ENCODE measurements at regions not wholly inside any gene's neighbourhood (a gene's known extent, or its start where the extent isn't known, plus 50 kb on each side); places are given as distances from the start of the nearest gene placed in this dataset.

GRCh38 chr6:12481292-12481691 is 191.1 kb downstream of the EDN1 start:
- H3K9me3 ChIP-seq (replicated peaks), result no peaks in the 10 kb centered on the region
- H3K4me1 ChIP-seq, result no peaks in the 10 kb centered on the region
- TF ChIP-seq CTCF (IDR thresholded peaks at IDR 0.05; ENCODE audit: borderline replicate concordance), result no peak
- no peak overlapping the region for H3K27ac ChIP-seq (replicated peaks)
- no peak overlapping the region for H3K4me3 ChIP-seq
- DNase-seq, result no peak
- intact Hi-C loops (cut with micrococcal nuclease), result no loop called here
- H3K27me3 ChIP-seq (ENCODE audit: low read depth), result no peaks in the 10 kb centered on the region
- H3K36me3 ChIP-seq, result no peaks in the 10 kb centered on the region

- Histone ChIP-seq H3K36me3 (no peaks in the 10 kb centered on the region), H3K27me3 (ENCODE audit: low read depth) (no peaks in the 10 kb centered on the region), H3K4me3 (no peak overlapping the region), H3K9me3 (replicated peaks) (no peaks in the 10 kb centered on the region), H3K4me1 (no peaks in the 10 kb centered on the region), H3K27ac (replicated peaks) (no peak overlapping the region)
- intact Hi-C loops (cut with micrococcal nuclease), result no loop called here
- no peak for DNase-seq
- no peak for TF ChIP-seq CTCF (IDR thresholded peaks at IDR 0.05; ENCODE audit: borderline replicate concordance)
These were observed 191.7 kb downstream of the EDN1 start for GRCh38 chr6:12481850-12482249.

GRCh38 chr6:12482386-12483375 is 192.5 kb downstream of the EDN1 start:
- Histone ChIP-seq H3K27me3 (ENCODE audit: low read depth) (no peaks in the 10 kb centered on the region), H3K9me3 (replicated peaks) (no peaks in the 10 kb centered on the region), H3K27ac (replicated peaks) (no peak overlapping the region), H3K36me3 (no peaks in the 10 kb centered on the region), H3K4me1 (no peaks in the 10 kb centered on the region), H3K4me3 (no peak overlapping the region)
- TF ChIP-seq CTCF (IDR thresholded peaks at IDR 0.05; ENCODE audit: borderline replicate concordance), result no peak
- intact Hi-C loops (cut with micrococcal nuclease), result no loop called here
- DNase-seq, result no peak

GRCh38 chr6:12483712-12484111 is 193.6 kb downstream of the EDN1 start:
- H3K27me3 ChIP-seq (ENCODE audit: low read depth), result no peaks in the 10 kb centered on the region
- no peak for DNase-seq
- intact Hi-C loops (cut with micrococcal nuclease), result no loop called here
- no peaks in the 10 kb centered on the region for H3K4me1 ChIP-seq
- no peak for TF ChIP-seq CTCF (IDR thresholded peaks at IDR 0.05; ENCODE audit: borderline replicate concordance)
- H3K4me3 ChIP-seq, result peak overlapping the region; percentile 7
- no peaks in the 10 kb centered on the region for H3K36me3 ChIP-seq
- no peak overlapping the region for H3K27ac ChIP-seq (replicated peaks)
- H3K9me3 ChIP-seq (replicated peaks), result no peaks in the 10 kb centered on the region

- intact Hi-C loops (cut with micrococcal nuclease), result no loop called here
- no peaks in the 10 kb centered on the region for H3K4me1 ChIP-seq
These were observed 194.4 kb downstream of the EDN1 start for GRCh38 chr6:12484519-12484918.

More at GRCh38 chr6:12484519-12484918, 194.4 kb downstream of the EDN1 start:
- Histone ChIP-seq H3K27ac (replicated peaks) (no peak overlapping the region), H3K27me3 (ENCODE audit: low read depth) (no peaks in the 10 kb centered on the region), H3K36me3 (no peaks in the 10 kb centered on the region), H3K4me3 (no peak overlapping the region), H3K9me3 (replicated peaks) (no peaks in the 10 kb centered on the region)
- DNase-seq, result no peak
- no peak for TF ChIP-seq CTCF (IDR thresholded peaks at IDR 0.05; ENCODE audit: borderline replicate concordance)

All from left ventricle myocardium inferior (tissue), 1 donor.